ENCODE measurements at regions not wholly inside any gene's neighbourhood (a gene's known extent, or its start where the extent isn't known, plus 50 kb on each side); places are given as distances from the start of the nearest gene placed in this dataset.

- DNase-seq (ENCODE audit: low spot score) (no peak), ATAC-seq (ENCODE audit: low read depth) (no peak)
- H3K27ac ChIP-seq (ENCODE audit: poor library complexity, severe bottlenecking): no peak overlapping the region
- H3K36me3 ChIP-seq (ENCODE audit: low read depth): no peaks in the 10 kb centered on the region
- H3K4me1 ChIP-seq (ENCODE audit: insufficient read depth, poor library complexity, severe bottlenecking): no peaks in the 10 kb centered on the region
- TF ChIP-seq CTCF (IDR thresholded peaks at IDR 0.05; ENCODE audit: poor library complexity, severe bottlenecking): no peak
- no peaks in the 10 kb centered on the region for H3K9me3 ChIP-seq (ENCODE audit: severe bottlenecking)
- H3K27me3 ChIP-seq (ENCODE audit: insufficient read depth, poor library complexity, severe bottlenecking): no peaks in the 10 kb centered on the region
- no peak overlapping the region for H3K4me3 ChIP-seq (ENCODE audit: severe bottlenecking)
Observed at GRCh38 chr5:83001796-83002381, 75.3 kb downstream of the TMEM167A start.

GRCh38 chr5:83000922-83001321, 76.3 kb downstream of the TMEM167A start:
- Histone ChIP-seq H3K4me3 (ENCODE audit: severe bottlenecking) (no peak overlapping the region), H3K36me3 (ENCODE audit: low read depth) (no peaks in the 10 kb centered on the region), H3K27ac (ENCODE audit: poor library complexity, severe bottlenecking) (no peak overlapping the region), H3K9me3 (ENCODE audit: severe bottlenecking) (no peaks in the 10 kb centered on the region), H3K27me3 (ENCODE audit: insufficient read depth, poor library complexity, severe bottlenecking) (no peaks in the 10 kb centered on the region), H3K4me1 (ENCODE audit: insufficient read depth, poor library complexity, severe bottlenecking) (no peaks in the 10 kb centered on the region)
- no peak for TF ChIP-seq CTCF (IDR thresholded peaks at IDR 0.05; ENCODE audit: poor library complexity, severe bottlenecking)
- DNase-seq (ENCODE audit: low spot score) (no peak), ATAC-seq (ENCODE audit: low read depth) (no peak)

GRCh38 chr5:83000428-83000827, 76.8 kb downstream of the TMEM167A start:
- ATAC-seq (ENCODE audit: low read depth) (no peak), DNase-seq (ENCODE audit: low spot score) (no peak)
- H3K4me3 ChIP-seq (ENCODE audit: severe bottlenecking): no peak overlapping the region
- H3K4me1 ChIP-seq (ENCODE audit: insufficient read depth, poor library complexity, severe bottlenecking): no peaks in the 10 kb centered on the region
- H3K27ac ChIP-seq (ENCODE audit: poor library complexity, severe bottlenecking): no peak overlapping the region
- no peak for TF ChIP-seq CTCF (IDR thresholded peaks at IDR 0.05; ENCODE audit: poor library complexity, severe bottlenecking)
- no peaks in the 10 kb centered on the region for H3K9me3 ChIP-seq (ENCODE audit: severe bottlenecking)
- H3K36me3 ChIP-seq (ENCODE audit: low read depth): no peaks in the 10 kb centered on the region
- no peaks in the 10 kb centered on the region for H3K27me3 ChIP-seq (ENCODE audit: insufficient read depth, poor library complexity, severe bottlenecking)

- no peaks in the 10 kb centered on the region for H3K9me3 ChIP-seq (ENCODE audit: severe bottlenecking)
- TF ChIP-seq CTCF (IDR thresholded peaks at IDR 0.05; ENCODE audit: poor library complexity, severe bottlenecking): no peak
- no peak overlapping the region for H3K27ac ChIP-seq (ENCODE audit: poor library complexity, severe bottlenecking)
Observed at GRCh38 chr5:82993416-82993815, 83.8 kb downstream of the TMEM167A start.

GRCh38 chr5:82992646-82993045, 84.5 kb downstream of the TMEM167A start:
- no peaks in the 10 kb centered on the region for H3K9me3 ChIP-seq (ENCODE audit: severe bottlenecking)
- TF ChIP-seq CTCF (IDR thresholded peaks at IDR 0.05; ENCODE audit: poor library complexity, severe bottlenecking): no peak
- ATAC-seq (ENCODE audit: low read depth) (no peak), DNase-seq (ENCODE audit: low spot score) (no peak)
- peaks cover 8% of the 10 kb centered on the region for H3K4me1 ChIP-seq (ENCODE audit: insufficient read depth, poor library complexity, severe bottlenecking)
- no peaks in the 10 kb centered on the region for H3K36me3 ChIP-seq (ENCODE audit: low read depth)
- H3K4me3 ChIP-seq (ENCODE audit: severe bottlenecking): no peak overlapping the region
- no peak overlapping the region for H3K27ac ChIP-seq (ENCODE audit: poor library complexity, severe bottlenecking)
- no peaks in the 10 kb centered on the region for H3K27me3 ChIP-seq (ENCODE audit: insufficient read depth, poor library complexity, severe bottlenecking)

More at GRCh38 chr5:82993416-82993815, 83.8 kb downstream of the TMEM167A start:
- Histone ChIP-seq H3K4me1 (ENCODE audit: insufficient read depth, poor library complexity, severe bottlenecking) (peaks cover 8% of the 10 kb centered on the region), H3K27me3 (ENCODE audit: insufficient read depth, poor library complexity, severe bottlenecking) (no peaks in the 10 kb centered on the region), H3K36me3 (ENCODE audit: low read depth) (no peaks in the 10 kb centered on the region), H3K4me3 (ENCODE audit: severe bottlenecking) (no peak overlapping the region)
- DNase-seq (ENCODE audit: low spot score) (no peak), ATAC-seq (ENCODE audit: low read depth) (no peak)

Data from RWPE2 (cell line).